NCI-H345 (cell line): ENCODE measurements at regions not wholly inside any gene's neighbourhood (a gene's known extent, or its start where the extent isn't known, plus 50 kb on each side); places are given as distances from the start of the nearest gene placed in this dataset.

Experiments used
- DNase-seq: peaks from one replicate; lab custom pipeline; 2025; lab: John Stamatoyannopoulos, UW

DNA sequence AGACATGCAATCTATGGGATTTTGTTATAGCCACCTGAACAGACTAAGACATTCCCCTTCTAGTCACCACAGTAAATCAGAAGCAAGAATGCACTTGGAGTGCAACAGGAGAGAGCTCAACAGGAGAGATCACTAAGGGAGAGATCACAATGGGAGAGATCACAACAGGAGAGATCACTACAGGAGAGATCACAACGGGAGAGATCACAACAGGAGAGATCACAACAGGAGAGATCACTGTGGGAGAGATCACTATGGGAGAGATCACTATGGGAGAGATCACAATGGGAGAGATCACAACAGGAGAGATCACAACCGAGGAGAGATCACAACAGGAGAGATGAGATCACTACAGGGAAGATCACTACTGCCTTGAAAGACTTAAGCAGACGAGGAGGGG lies 238.5 kb upstream of the PITRM1 start:
- DNase-seq, result no peak

DNA sequence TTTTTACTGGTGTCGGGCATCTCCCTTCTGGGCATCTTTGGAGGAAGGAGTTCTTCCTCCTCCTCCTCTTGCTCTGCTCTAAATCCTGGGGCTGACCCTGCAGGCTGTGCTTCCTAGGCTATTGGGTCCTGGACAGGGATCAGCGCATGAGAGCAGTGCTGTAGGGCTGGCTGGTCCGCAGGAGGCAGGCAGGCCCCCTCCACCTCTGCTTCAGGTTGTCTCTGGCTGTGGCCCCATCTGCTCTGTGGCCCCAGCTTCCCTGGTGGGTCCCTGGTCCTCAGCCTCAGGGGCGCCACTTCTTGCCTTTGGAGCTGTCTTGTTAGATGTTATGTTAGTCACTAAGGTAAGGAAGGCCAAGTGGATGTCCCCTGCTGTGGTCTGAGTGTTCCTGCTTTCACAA lies 237.3 kb upstream of the PITRM1 start:
- no peak for DNase-seq

DNA sequence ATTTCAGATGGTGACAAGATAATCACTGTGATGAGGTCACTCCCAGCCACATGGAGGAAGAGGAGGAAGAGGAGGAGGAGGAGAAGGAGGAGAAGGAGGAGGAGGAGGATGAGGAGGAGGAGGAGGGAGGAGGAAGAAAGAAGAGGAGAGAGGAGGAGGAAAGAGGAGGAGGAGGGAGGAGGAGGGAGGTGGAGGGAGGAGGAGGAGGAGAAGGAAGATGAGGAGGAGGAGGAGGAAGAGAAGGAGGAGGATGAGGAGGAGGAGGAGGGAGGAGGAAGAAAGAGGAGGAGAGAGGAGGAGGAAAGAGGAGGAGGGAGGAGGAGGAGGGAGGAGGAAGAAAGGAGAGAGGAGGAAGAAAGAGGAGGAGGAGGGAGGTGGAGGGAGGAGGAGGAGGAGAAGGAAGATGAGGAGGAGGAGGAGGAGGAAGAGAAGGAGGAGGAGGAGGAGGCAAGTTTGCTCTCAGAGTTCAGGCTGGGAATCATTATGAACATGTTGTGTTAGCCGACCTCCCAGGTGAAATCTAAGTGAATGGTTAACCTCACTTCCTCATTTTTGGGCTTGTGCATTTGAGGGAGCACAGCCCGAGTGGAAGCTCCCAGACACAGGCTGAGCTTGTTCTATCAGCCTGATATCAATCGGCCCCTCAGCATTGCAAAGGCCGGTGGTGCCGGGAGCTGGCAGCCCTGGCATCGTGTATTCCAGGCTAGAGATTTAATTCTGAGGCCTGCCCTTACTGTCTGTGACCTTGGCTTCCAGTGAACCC lies 236.2 kb upstream of the PITRM1 start:
- no peak for DNase-seq

DNA sequence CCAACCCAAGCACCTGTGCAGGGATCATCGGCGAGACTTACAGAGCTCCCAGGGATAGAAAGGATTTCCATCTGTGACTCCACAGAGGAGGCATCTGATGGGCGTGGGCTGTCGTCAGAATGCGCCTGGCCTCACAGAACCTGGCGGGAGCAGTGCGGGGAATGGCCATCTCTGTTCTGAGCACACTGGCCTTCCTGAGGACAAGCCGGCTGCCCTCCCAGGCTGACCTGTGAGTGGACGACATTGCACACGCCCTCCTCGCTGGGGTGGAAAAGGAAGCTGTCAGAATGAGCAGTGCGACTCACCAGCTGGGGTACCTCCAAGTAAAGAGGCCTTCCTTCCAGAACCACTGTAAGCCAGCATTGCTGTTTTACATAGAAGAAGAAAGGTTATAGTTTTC lies 234.6 kb upstream of the PITRM1 start:
- no peak for DNase-seq

DNA sequence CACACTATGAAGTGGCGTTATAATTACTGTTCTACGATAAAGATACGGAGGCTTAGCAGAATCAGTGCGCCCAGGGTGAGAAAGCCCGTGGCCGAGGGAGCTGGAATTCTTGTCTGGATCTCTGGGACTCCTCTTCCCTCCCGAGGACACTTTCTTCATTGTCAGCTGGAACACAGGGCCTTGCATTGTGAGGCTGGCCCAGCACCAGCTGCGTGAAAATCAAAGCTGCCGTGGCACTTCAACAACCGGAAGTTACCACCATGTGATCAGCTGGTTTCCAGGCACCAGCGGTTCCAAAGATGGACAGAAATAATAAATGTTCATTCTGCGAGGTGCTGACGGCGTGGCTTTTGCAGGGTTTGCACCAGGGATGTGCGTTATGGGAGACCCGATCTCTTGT lies 234.0 kb upstream of the PITRM1 start:
- no peak for DNase-seq

DNA sequence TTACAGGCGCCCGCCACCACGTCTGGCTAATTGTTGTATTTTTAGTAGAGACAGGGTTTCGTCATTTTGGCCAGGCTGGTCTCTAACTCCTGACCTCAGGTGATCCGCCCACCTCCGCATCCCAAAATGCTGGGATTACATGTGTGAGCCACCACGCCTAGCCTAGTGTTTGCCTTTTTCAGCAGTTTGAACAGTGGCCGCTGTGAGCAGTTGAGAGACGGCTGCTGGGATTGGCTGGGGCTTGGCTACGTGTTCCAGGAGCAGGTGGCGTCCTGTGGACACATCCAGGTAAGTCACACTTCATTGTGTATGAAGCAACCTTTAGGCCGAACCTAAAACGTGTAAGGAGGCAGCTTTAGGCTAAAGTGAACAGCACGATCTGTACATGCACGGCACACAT lies 231.8 kb upstream of the PITRM1 start:
- DNase-seq, result no peak

DNA sequence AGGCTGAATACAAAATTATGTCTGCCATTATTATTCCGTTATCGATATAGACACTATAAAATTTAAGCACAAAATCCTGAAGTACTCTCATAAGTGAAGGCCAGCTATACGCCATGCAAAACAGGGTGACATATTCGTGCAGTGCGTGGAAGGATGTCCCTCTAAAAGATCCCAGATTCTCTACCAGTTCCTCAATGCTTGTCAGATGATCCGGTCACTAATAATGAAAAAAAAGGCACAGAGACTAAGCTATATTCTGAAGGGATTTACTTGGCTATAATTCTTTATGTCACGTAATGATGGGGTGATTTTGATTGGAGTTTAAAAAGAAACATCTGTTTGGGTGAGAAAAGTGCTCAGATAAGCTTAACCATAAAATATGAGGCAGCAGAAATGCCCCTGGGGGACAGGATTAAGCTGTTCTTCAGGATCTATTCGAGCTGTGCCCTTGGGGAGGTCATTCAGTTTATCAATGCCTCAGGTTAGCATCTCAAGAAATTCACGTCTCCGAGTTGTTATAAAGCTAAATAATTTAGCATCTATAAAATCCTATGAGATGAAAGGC lies 229.7 kb upstream of the PITRM1 start:
- no peak for DNase-seq

DNA sequence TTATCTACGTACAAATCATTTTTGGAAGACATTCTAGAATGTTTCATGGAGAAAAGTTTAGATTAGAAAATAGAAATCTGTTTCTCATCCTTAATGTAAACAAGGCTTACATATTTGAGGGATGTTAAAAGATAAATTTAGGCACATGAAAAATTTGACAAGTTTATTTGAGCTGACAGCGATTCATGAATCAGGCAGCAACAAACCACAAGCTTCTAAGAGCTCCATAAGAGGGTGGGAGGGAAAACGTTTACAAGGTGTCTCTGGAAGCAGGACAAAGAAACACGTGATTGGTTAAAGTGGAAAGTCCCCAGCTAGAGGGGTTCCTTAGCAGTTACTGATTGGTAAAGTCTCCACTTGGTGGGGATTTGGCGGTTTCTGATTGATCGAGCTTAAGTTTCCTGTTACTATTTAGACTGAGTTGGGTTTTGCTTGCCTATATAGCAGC lies 228.9 kb upstream of the PITRM1 start:
- no peak for DNase-seq

DNA sequence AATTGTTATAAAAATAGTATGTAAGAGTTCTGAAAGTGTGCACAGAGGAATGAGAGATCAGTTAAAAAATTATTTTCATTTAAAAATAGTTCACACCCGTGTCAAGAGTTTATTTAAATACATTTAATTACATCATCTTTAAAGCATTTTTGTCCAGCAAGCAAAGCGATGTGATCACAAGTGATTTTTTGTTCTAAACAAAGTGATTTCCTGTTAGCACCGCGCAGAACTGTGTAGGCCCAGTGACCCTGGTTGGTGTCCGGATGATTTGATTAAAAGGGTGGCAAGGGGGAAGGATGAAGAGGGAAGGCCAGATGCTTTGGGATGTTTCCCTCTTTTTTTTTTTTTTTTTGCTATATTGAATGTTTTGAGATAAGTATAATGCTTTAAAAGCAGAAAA lies 227.8 kb upstream of the PITRM1 start:
- no peak for DNase-seq

DNA sequence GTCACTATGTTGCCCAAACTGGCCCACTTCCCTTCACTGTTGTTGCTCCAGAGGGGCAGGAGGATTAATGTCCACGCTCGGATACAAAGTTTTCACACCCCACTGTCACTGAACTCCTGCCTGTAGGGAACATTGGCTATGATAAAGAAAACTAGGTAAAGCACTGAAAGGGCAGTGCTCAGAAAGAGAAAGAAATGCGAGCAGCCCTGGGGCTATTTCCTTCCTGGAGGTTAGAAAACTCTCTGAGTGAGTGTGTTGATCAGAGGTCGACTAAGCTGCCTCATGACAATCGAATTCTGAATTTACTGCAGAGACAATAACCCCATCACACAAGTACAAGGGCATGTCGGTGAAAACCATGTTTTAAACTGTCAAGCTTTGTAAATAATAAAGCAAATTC lies 227.2 kb upstream of the PITRM1 start:
- DNase-seq, result no peak

DNA sequence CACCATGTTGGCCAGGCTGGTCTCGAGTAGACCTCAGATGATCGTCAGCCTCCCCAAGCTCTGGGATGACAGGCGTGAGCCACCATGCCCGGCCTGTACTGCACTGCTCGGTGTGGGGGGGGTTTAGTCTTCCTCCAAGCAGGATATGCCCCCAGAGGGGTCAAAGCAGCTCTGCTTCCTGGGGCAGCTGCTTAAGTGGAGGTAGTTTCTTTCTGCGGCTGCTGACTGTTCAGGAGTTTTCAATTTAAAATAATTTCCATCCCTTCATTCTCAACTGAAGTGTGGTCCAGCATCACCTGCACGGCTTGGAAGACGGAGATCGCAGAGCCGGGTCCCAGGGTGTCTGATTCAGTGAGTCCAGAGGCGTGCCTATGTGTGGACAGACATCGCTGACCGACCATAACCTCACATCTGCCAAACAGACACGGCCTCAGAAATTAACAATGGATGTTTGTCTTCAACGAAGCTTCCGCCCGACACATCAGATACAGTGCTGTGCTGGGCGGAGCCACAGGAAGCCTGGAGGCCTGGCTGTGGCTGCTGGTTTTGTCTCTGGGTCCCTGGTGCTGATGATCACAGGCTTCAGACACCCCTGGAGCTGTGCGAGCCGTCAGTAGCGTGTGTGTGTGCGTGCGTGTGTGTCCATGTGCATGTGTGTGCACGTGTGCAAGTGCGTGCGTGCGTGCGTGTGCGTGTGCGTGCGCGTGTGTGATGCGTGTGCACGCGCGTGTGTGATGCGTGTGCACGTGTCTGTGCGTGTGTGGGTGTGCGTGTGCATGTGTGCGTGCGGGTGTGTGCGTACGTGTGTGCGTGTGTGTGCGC lies 226.5 kb upstream of the PITRM1 start:
- no peak for DNase-seq

DNA sequence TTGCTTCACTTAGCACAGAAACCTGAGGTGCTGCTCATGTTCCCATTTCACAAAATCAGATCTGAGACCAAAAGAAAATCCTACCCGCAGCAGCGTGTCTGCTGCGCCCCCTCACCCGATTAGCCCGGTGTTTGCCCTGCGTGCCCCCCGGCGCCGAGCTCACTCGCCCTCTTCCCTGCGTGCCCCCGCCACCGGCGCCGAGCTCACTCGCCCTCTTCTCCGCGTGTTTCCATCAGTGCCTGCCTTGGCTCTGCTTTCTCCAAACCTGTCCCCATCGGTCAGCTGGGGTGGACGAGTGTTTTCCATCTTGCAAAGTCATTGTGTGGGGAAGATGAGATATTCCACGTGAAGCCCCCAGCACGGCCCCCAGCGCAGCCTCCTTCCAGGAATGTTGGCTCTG lies 225.3 kb upstream of the PITRM1 start:
- no peak for DNase-seq

DNA sequence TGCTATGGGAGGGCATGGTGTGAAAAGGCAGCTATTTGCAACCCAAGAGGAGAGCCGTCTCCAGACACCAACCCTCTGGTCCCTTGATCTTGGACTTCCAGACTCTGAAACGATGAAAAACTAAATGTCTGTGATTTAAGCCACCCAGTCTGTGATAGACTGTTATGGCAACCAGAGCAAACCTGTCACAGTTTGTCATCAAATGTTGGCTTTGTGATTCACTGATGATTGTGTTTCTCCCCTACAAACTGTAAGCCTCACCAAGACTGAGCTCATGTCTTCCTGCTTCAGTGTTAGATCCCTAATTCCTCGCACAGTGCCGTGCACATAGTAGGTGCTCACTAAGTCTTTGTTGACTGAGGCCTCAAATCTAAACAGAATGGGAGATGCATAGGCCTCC lies 224.6 kb upstream of the PITRM1 start:
- DNase-seq, result no peak

DNA sequence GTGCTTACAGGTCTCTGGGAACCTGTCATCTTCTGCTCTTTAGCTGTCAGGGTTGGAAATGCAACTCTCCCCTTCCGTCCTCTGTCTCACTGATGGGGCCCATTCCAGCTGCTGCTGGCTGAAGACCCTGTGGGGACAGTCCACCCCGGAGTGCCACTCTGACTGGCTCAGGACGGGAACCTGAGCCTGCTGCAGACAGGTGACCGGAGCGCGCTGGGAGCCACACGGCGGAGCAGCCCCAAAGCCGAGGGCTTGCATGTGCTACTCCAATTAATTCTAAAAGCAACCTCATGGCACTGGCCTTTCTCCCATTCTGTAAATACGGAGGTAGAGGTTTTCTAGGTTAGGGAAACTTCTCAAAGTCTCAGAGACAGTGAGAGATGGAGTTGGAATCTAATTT lies 223.5 kb upstream of the PITRM1 start:
- no peak for DNase-seq

DNA sequence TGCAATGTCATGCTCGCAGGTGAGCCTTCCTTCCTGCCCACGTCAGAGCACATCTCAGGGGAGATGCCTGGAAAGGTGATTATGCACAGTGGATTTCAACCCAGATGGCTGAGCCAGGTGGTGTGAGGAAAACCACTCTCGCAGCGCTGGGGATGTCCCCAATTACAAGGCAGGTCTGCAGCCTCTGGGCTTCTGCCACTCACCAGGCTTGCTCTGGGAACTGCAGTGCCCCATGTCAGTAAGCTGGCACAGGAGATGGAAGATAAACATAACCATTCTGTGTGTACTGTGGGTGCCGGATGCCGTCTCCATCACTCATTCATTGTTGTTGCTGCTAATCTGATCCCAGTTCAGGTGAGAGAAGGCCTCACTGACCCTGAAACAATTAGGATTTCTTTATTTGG lies 222.9 kb upstream of the PITRM1 start:
- DNase-seq, result peak; percentile 75

DNA sequence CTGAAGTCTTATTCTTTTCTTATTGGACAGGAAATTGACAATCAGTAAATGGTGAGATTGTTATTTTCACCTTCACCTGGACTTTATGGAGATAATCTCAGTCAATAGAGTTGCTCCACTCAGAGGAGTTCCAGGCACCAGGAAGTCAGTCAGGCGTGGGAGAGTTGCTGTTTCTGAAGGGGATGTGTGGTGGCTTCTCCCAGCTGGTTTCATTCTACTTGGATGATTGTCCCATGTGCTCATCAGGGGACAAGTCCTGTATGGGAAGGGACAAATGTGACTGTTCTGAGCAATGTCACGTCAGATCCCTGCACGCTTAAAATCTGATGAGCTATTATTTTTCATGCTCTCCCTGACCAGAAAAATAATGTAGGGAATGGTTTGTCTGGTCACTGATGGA lies 222.5 kb upstream of the PITRM1 start:
- no peak for DNase-seq

DNA sequence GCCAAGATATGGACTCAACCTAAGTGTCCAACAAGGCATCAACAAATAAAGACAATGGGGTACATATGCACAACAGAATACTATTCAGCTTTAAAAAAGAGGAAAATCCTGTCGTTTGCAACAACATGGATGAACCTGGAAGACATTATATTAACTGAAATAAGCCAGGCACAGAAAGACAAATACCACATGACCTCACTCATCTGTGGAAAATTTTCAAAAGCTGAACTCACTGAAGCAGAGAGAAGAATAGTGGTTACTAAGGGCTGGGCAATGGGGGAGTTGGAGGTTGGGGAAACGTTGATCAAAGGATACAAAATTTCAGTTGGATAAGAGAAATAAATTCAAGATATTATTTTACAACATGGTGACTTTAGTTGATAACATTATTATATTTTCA lies 221.4 kb upstream of the PITRM1 start:
- no peak for DNase-seq

DNA sequence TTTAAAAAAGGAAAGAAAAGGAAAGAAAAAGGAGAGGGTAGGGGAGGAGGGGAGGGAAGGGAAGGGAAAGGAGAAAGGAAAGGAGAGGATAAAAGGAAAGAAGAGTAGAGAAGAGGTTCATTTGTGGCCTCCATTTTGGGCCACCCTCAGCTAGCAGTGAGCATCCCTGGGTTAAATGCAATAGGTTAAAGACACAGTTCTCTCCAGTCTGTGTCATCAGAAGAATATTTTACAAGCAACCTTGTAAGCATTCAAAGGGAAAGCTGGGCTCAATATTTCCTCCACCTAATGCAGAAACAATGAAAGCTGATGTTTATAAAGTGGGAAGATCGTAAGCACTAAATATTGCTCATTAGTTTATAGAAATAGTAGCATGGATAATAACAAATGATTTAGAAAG lies 219.1 kb upstream of the PITRM1 start:
- no peak for DNase-seq

DNA sequence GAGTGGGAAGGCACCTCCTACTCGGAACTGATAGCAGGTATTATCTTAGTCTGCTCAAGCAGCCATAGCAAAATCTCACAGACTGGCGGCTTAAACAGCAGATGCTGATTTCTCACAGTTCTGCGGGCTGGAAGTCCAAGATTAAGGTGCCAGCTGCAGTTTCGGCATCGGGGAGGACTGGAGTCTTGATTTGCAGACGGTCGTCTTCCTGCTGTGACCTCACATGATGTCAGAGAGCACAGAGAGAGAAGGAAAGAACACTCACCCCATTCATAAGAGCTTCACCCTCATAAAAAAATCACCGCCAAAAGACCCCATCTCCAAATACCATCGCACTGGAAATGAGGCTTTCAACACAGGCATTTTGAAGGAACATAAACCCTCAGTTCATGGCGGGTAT lies 216.5 kb upstream of the PITRM1 start:
- no peak for DNase-seq

DNA sequence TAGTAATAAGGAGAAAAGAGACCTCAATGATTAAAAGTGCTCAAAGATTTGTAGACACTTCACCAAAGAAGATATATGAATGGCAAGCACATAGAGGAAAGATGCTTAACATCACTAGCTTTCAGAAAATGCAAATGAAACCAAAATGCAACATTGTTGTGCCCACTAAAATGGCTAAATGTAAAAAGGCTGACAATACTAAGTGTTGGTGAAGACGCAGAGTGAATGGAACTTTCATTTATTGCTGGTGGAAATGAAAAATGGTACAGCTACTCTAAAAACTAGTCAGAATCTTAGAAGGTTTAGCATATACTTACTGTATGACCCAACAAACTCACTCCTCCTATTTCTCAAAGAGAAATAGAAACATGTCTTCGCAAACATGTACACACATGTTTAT lies 212.9 kb upstream of the PITRM1 start:
- DNase-seq, result no peak

DNA sequence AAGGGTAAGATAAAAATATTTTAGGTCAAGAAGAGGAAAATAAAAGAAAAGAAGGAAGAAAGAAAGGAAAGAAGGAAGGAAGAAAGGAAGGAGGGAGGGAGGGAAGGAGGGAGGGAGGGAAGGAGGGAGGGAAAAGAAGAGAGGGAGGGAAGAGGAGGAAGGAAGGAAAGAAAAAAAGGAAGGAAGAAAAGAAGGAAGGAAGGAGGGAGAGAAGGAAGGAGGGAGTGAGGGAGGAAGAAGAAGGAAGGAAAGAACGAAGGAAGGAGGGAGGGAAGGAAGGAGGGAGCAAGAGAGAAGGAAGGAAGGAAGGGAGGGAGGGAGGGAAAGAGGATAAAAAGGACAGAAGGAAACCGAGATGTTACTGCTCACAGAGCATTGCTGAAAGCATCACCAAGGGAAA lies 209.5 kb upstream of the PITRM1 start:
- DNase-seq, result no peak

DNA sequence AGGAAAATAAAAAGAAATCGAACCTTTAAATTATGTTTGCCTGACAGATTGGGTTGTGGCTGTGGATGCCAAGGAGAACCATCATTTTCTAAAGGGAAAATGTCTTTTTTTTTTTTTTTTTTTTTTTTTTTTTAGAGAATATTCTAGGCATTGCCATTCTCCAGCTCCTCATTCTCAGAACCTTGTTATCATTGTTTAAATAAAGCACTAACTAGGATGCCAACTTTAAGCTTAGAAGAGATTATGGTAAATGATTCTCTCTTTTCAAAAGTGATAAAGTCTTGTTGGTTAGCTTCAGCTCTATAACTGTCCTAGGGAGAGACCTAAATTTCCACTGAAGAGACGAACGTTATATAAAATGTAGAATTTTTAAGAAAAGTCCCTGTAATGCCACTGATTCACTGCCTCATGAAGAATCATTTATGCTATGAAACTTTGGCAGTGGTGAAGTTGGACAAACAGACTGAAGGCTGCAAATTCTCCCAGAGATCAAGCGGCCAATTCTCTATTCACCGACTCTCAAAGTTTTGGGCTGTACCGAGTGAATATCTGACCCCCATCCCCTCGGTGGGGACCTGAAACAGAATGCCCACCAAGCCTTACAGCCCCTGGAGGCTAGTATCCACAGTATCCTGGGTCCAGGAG lies 207.9 kb upstream of the PITRM1 start:
- DNase-seq, result no peak

DNA sequence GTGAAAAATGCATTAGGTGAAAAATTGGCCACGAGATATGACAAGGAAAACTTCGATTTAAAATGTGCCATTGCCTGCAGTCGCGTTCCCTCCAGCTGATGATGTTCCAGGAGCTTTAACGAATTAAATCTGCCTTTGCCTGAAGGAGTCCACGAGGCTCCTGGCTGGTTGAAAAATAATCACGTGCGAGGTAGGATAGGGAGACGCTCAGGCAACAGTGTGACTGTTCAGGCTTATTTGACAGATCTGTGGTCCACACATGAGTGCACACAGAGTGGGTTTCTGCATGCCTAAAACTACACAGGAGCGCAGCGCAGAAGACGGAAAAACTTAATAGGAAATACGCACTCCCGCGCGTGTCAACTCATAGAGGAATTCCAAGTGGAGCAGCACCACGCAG lies 204.0 kb upstream of the PITRM1 start:
- no peak for DNase-seq
